Ishikawa (cell line): ENCODE measurements at regions not wholly inside any gene's neighbourhood (a gene's known extent, or its start where the extent isn't known, plus 50 kb on each side); places are given as distances from the start of the nearest gene placed in this dataset.

Source experiments
- CEBPB ChIP-seq: IDR thresholded peaks from 2 replicates; pipeline ENCODE4 v1.6.1; 2012
- CREB1 ChIP-seq: IDR thresholded peaks from 2 replicates; pipeline ENCODE4 v1.6.1; 2012; ENCODE audit warnings: low read depth
- EGR1 ChIP-seq: IDR thresholded peaks from 2 replicates; pipeline ENCODE4 v1.6.1; 2012
- EP300 ChIP-seq: IDR thresholded peaks from 2 replicates; pipeline ENCODE4 v1.6.1; 2012; ENCODE audit warnings: borderline replicate concordance
- FOXM1 ChIP-seq: IDR thresholded peaks from 2 replicates; pipeline ENCODE4 v1.6.1; 2012; ENCODE audit warnings: low read depth, borderline replicate concordance
- NFIC ChIP-seq: IDR thresholded peaks from 2 replicates; pipeline ENCODE4 v1.6.1; 2012
- RAD21 ChIP-seq: IDR thresholded peaks from 2 replicates; pipeline ENCODE4 v1.6.1; 2012; ENCODE audit warnings: low read depth
- TAF1 ChIP-seq: IDR thresholded peaks from 2 replicates; pipeline ENCODE4 v1.6.1; 2012; ENCODE audit warnings: low read depth, mild to moderate bottlenecking
- TCF12 ChIP-seq: IDR thresholded peaks from 2 replicates; pipeline ENCODE4 v1.6.1; 2012; ENCODE audit warnings: low read depth
- TEAD4 ChIP-seq: IDR thresholded peaks from 2 replicates; pipeline ENCODE4 v1.6.1; 2012
- YY1 ChIP-seq: IDR thresholded peaks from 2 replicates; pipeline ENCODE4 v1.6.1; 2012; ENCODE audit warnings: low read depth
- ZBTB7A ChIP-seq: IDR thresholded peaks from 2 replicates; pipeline ENCODE4 v1.6.1; 2012; ENCODE audit warnings: low read depth
- TF ChIP-seq, protein P1 (sequence below): IDR thresholded peaks from 2 replicates; pipeline ENCODE4 v1.6.1; 2012; ENCODE audit warnings: low read depth, mild to moderate bottlenecking
- TF ChIP-seq, protein P2 (sequence below): IDR thresholded peaks from 2 replicates; pipeline ENCODE4 v1.6.1; 2012
- TF ChIP-seq, protein P3 (sequence below): IDR thresholded peaks from 2 replicates; pipeline ENCODE4 v1.6.1; 2012

DNA sequence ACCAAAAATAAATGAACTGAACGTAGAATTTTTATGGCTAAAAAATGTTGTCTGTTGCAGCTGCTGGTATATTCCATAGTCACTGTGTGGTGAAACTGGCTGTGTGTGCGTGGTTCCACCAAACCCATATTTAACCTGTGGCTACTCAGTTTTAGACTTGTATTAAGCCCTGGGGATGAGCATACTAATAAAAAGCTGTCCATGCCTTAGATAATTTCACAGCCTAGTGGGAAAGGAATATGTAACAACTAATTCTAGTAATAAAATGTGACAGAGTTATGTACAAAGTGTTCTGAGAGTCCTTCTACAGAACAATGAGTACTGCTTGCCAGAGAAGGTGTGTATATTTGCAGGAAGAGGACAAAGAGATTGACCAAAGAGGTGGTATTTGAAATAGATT lies 125.5 kb downstream of the TMTC3 start:
- TF ChIP-seq TEAD4, result no peak
- TF ChIP-seq RAD21, result no peak
- no peak for TF ChIP-seq EGR1
- TF ChIP-seq, protein P1, sequence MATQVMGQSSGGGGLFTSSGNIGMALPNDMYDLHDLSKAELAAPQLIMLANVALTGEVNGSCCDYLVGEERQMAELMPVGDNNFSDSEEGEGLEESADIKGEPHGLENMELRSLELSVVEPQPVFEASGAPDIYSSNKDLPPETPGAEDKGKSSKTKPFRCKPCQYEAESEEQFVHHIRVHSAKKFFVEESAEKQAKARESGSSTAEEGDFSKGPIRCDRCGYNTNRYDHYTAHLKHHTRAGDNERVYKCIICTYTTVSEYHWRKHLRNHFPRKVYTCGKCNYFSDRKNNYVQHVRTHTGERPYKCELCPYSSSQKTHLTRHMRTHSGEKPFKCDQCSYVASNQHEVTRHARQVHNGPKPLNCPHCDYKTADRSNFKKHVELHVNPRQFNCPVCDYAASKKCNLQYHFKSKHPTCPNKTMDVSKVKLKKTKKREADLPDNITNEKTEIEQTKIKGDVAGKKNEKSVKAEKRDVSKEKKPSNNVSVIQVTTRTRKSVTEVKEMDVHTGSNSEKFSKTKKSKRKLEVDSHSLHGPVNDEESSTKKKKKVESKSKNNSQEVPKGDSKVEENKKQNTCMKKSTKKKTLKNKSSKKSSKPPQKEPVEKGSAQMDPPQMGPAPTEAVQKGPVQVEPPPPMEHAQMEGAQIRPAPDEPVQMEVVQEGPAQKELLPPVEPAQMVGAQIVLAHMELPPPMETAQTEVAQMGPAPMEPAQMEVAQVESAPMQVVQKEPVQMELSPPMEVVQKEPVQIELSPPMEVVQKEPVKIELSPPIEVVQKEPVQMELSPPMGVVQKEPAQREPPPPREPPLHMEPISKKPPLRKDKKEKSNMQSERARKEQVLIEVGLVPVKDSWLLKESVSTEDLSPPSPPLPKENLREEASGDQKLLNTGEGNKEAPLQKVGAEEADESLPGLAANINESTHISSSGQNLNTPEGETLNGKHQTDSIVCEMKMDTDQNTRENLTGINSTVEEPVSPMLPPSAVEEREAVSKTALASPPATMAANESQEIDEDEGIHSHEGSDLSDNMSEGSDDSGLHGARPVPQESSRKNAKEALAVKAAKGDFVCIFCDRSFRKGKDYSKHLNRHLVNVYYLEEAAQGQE, result no peak
- TF ChIP-seq, protein P2, sequence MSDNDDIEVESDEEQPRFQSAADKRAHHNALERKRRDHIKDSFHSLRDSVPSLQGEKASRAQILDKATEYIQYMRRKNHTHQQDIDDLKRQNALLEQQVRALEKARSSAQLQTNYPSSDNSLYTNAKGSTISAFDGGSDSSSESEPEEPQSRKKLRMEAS, result no peak
- TF ChIP-seq FOXM1, result no peak
- no peak for TF ChIP-seq CEBPB
- no peak for TF ChIP-seq NFIC
- TF ChIP-seq, protein P3, sequence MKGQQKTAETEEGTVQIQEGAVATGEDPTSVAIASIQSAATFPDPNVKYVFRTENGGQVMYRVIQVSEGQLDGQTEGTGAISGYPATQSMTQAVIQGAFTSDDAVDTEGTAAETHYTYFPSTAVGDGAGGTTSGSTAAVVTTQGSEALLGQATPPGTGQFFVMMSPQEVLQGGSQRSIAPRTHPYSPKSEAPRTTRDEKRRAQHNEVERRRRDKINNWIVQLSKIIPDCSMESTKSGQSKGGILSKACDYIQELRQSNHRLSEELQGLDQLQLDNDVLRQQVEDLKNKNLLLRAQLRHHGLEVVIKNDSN, result no peak

DNA sequence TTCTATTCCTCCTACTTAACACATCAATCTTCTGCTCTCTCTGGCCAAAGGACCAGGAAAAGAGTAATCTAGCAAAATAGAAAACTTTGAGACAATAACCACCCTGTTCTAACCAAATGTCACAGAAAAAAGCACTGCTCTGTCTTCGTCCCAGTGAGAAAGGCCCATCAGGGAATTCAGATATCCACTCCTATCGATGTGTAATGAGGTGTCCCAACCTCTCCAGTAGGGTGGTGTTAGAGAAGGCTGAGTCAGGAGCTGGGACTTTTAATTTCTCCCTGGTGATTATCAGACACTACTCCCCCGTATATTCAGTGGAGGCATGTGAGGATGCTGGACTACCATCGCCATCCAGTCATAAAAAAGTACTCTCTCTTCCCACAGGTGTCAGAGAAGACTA lies 130.3 kb downstream of the TMTC3 start:
- TF ChIP-seq YY1 (no peak), TCF12 (no peak), EP300 (no peak), TEAD4 (no peak), NFIC (no peak), EGR1 (no peak)
- TF ChIP-seq, protein P2, result no peak
- TF ChIP-seq, protein P3, result no peak

DNA sequence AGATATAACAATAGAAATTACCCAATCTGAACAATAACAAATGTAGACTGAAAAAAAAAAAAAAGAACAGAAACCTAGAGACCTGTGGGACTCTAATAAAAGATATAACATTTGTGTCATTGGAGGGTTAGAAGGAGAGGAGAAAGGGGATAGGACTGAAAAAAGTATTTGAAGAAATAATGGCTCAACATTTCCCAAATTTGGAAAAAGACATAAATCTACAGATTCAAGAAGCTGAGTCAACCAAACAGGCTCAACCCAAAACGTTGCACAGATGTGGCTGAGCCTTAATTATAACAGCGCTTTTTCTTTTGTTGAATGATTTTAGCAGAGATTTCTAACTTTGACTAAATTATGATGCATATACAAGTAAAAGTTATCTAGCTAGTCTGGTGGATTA lies 131.3 kb downstream of the TMTC3 start:
- TF ChIP-seq TAF1 (no peak), CREB1 (no peak), NFIC (no peak), ZBTB7A (no peak), TCF12 (no peak), YY1 (no peak), FOXM1 (no peak), EGR1 (no peak), EP300 (no peak), CEBPB (no peak), RAD21 (no peak), TEAD4 (no peak)
- TF ChIP-seq, protein P3, result no peak
- TF ChIP-seq, protein P2, result no peak
- TF ChIP-seq, protein P1, result no peak

DNA sequence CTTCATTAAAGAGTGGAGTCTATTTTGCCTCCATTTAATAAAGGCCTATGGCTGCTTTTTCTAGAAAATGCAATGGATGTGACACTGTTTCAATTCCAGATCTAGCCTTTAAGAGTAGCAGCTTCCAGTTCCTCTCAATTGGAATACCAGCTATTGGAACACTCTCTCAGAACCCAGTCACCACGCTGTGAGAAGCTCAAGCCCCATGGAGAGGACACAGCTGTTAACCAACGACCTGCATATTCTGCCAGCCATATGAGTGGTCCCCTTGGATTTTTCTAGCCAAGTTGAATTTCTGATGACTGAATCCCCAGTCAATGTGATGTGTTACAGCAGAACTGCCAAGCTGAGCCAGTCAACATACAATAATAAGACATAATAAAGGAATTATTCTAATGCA lies 131.8 kb downstream of the TMTC3 start:
- TF ChIP-seq EP300 (no peak), TEAD4 (no peak), TCF12 (no peak), NFIC (no peak), RAD21 (no peak), CEBPB (no peak), YY1 (no peak), CREB1 (no peak), ZBTB7A (no peak), FOXM1 (no peak), TAF1 (no peak), EGR1 (no peak)
- TF ChIP-seq, protein P3, result no peak
- TF ChIP-seq, protein P1, result no peak
- TF ChIP-seq, protein P2, result no peak
